Immature natural killer cell (primary cell): ENCODE measurements at regions not wholly inside any gene's neighbourhood (a gene's known extent, or its start where the extent isn't known, plus 50 kb on each side); places are given as distances from the start of the nearest gene placed in this dataset.

ENCODE experiments used
- DNase-seq, 3 donors: peaks; one replicate each; pipeline ENCODE4 v3.0.0; 2022; ENCODE audit warnings: mixed read lengths in 1 of 3
- H3K27ac Mint-ChIP-seq, 6 donors: one replicate each; pipeline ENCODE4 v1.8.0; 2020; ENCODE audit warnings: mixed read lengths in 6 of 6, mild to moderate bottlenecking in 5 of 6, inconsistent platforms in 4 of 6, moderate library complexity in 3 of 6
- H3K27me3 Mint-ChIP-seq, 3 donors: one replicate each; pipeline ENCODE4 v1.8.0; 2020 to 2021; ENCODE audit warnings: low read depth in 3 of 3, mild to moderate bottlenecking in 3 of 3, mixed read lengths in 3 of 3, moderate library complexity in 3 of 3, inconsistent platforms in 1 of 3
- H3K36me3 Mint-ChIP-seq, 3 donors: one replicate each; pipeline ENCODE4 v1.8.0; 2020; ENCODE audit warnings: mixed read lengths in 3 of 3, inconsistent platforms in 2 of 3, mild to moderate bottlenecking in 2 of 3
- H3K4me1 Mint-ChIP-seq, 2 donors: one replicate each; pipeline ENCODE4 v1.8.0; 2020; ENCODE audit warnings: inconsistent platforms in 2 of 2, mild to moderate bottlenecking in 2 of 2, mixed read lengths in 2 of 2, moderate library complexity in 1 of 2
- H3K4me3 Mint-ChIP-seq, 5 donors: one replicate each; pipeline ENCODE4 v1.8.0; 2020; ENCODE audit warnings: mild to moderate bottlenecking in 5 of 5, mixed read lengths in 5 of 5, inconsistent platforms in 3 of 5, moderate library complexity in 3 of 5
- H3K9me3 Mint-ChIP-seq, 6 donors: one replicate each; pipeline ENCODE4 v1.8.0; 2020; ENCODE audit warnings: mild to moderate bottlenecking in 6 of 6, mixed read lengths in 6 of 6, inconsistent platforms in 4 of 6, moderate library complexity in 3 of 6

DNA sequence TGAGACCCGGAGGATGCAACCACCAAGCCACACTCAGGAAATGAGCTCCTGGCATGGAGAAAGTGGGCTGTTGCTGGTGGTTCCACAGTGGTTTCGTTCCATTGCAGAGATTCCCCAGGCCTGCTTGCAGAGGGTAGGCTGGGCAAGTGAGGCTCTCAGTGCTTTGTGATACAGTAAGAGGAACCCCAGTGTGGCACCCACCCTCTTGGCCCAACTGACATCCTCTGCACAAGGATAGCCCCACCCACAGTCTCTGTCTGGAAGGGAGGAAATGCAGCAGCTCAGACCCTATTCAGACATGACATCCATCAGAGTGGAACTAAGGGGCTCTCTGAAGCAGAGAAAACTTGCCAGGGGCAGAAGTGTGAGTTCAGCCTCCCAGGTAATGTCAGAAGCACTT lies 69.6 kb upstream of the FSTL4 start:
- Mint-ChIP-seq H3K4me3 (no peak overlapping the region), H3K9me3 (no peaks in the 10 kb centered on the region), H3K4me1 (no peaks in the 10 kb centered on the region), H3K36me3 (no peaks in the 10 kb centered on the region), H3K27ac (no peak overlapping the region), H3K27me3 (peaks cover 5 to 8% (median 6%) of the 10 kb centered on the region in 3 donors)
- no peak for DNase-seq

- Mint-ChIP-seq H3K27ac (no peak overlapping the region), H3K36me3 (no peaks in the 10 kb centered on the region), H3K4me1 (no peaks in the 10 kb centered on the region), H3K27me3 (peaks cover 2 to 5% (median 5%) of the 10 kb centered on the region in 3 donors), H3K9me3 (no peaks in the 10 kb centered on the region), H3K4me3 (no peak overlapping the region)
- no peak for DNase-seq
Measured at GRCh38 chr5:133680830-133681565, 68.7 kb upstream of the FSTL4 start.

DNA sequence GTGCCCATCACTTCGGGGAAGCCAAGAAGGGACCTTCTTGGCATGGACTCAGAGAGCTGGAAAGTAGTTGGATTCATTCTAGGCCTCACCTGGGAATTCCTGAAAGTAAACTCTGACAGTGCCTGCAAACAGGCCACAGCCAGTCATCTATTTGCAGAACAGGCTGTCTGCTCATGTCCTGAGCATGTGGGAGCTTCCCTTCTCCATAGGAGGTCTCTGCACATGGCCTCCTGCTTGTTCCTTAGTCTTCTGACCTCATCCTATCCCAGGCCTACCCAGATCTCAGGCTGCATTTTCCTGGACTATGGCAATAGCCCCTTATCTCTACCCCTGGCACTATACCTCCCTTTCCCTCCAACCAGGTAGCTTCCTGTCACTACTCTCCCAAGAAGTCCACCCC lies 67.2 kb upstream of the FSTL4 start:
- DNase-seq, result no peak
- H3K27me3 Mint-ChIP-seq, result peaks cover 3 to 5% (median 4%) of the 10 kb centered on the region in 3 donors
- H3K36me3 Mint-ChIP-seq, result no peaks in the 10 kb centered on the region
- H3K4me1 Mint-ChIP-seq, result no peaks in the 10 kb centered on the region
- no peak overlapping the region for H3K4me3 Mint-ChIP-seq
- no peak overlapping the region for H3K27ac Mint-ChIP-seq
- peaks cover 0 to under 1% (median 0%) of the 10 kb centered on the region in 6 donors for H3K9me3 Mint-ChIP-seq

DNA sequence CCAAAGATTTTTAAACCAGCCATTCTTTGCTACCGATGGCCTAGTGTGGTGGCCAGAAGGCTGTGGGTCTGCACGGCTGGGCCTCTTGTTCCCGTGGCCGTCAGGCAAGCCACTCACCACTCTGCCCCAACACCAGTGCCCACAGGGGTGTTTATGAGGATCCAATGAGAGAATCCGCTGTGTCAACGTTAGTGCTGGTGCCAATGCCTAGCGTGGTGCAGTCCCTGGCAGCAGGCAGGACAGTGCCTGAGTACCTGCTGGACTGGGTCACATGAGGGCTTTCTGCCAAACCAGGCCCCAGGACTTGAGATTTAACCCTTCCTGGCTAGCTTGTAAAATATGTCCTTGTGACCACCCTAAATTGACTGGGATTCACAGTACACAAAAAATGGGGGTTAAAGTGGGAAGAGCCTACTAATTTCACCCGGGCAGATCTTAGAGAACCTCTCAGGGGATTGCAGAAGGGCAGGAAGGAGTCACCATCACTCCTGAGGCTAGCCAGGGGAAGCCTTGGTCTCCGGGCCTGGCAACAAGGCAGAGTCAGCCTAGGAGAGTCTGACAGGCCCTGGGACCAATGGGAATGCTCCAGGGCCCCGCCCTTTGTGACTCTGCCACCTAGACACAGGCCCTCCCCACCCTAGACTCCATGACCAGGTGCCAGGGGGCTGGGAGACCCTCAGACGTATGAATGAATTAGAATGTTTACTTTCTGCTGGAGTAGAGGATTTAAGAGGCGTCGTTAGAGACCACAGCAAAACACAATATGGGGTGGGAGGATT lies 63.2 kb upstream of the FSTL4 start:
- H3K4me3 Mint-ChIP-seq, result no peak overlapping the region
- no peaks in the 10 kb centered on the region for H3K36me3 Mint-ChIP-seq
- no peaks in the 10 kb centered on the region for H3K4me1 Mint-ChIP-seq
- H3K9me3 Mint-ChIP-seq, result peaks cover 0 to 2% (median 0%) of the 10 kb centered on the region in 6 donors
- peaks cover under 1 to 4% (median 4%) of the 10 kb centered on the region in 3 donors for H3K27me3 Mint-ChIP-seq
- no peak for DNase-seq
- no peak overlapping the region for H3K27ac Mint-ChIP-seq

- H3K9me3 Mint-ChIP-seq, result peaks cover 0 to 2% (median 0%) of the 10 kb centered on the region in 6 donors
- DNase-seq, result no peak
- H3K4me3 Mint-ChIP-seq, result no peak overlapping the region
- no peak overlapping the region for H3K27ac Mint-ChIP-seq
- H3K4me1 Mint-ChIP-seq, result no peaks in the 10 kb centered on the region
- peaks cover 3% of the 10 kb centered on the region in 3 donors for H3K27me3 Mint-ChIP-seq
- H3K36me3 Mint-ChIP-seq, result no peaks in the 10 kb centered on the region
Measured at GRCh38 chr5:133670336-133670735, 58.0 kb upstream of the FSTL4 start.

GRCh38 chr5:133669472-133669871 lies 57.1 kb upstream of the FSTL4 start:
- no peaks in the 10 kb centered on the region for H3K36me3 Mint-ChIP-seq
- no peak overlapping the region for H3K4me3 Mint-ChIP-seq
- H3K4me1 Mint-ChIP-seq, result no peaks in the 10 kb centered on the region
- no peak overlapping the region for H3K27ac Mint-ChIP-seq
- no peak for DNase-seq
- peaks cover 0 to under 1% (median 0%) of the 10 kb centered on the region in 6 donors for H3K9me3 Mint-ChIP-seq
- H3K27me3 Mint-ChIP-seq, result peaks cover 3 to 7% (median 3%) of the 10 kb centered on the region in 3 donors

DNA sequence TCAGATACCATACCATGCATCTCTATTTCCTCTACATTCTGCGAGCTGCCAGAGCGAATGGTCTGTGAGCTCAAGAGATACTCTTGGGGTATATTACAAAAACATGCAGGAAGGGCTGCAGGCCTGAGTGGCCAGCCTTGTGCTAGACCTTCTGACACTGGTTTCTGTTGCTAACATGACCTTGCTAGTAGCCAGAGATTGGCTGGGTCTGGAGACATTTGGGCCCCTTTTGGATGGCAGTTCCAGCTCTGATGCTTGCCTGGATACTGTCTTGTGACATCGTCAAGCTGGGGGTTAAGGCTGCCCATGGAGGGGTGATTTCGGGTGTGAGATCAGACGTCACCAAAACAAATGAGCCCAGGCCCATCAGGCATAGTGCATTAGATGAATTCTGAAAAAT lies 56.1 kb upstream of the FSTL4 start:
- Mint-ChIP-seq H3K36me3 (no peaks in the 10 kb centered on the region), H3K27ac (no peak overlapping the region), H3K4me1 (no peaks in the 10 kb centered on the region), H3K27me3 (peaks cover 3 to 7% (median 3%) of the 10 kb centered on the region in 3 donors), H3K4me3 (no peak overlapping the region), H3K9me3 (no peaks in the 10 kb centered on the region)
- DNase-seq, result no peak

- Mint-ChIP-seq H3K36me3 (no peaks in the 10 kb centered on the region), H3K4me1 (no peaks in the 10 kb centered on the region), H3K4me3 (no peak overlapping the region), H3K27me3 (peaks cover 2 to 7% (median 3%) of the 10 kb centered on the region in 3 donors), H3K27ac (no peak overlapping the region), H3K9me3 (no peaks in the 10 kb centered on the region)
- no peak for DNase-seq
Measured at GRCh38 chr5:133667217-133667616, 54.9 kb upstream of the FSTL4 start.

- H3K27me3 Mint-ChIP-seq, result peaks cover 3 to 6% (median 3%) of the 10 kb centered on the region in 3 donors
- DNase-seq, result no peak
- no peaks in the 10 kb centered on the region for H3K9me3 Mint-ChIP-seq
- no peak overlapping the region for H3K27ac Mint-ChIP-seq
- no peaks in the 10 kb centered on the region for H3K36me3 Mint-ChIP-seq
- H3K4me1 Mint-ChIP-seq, result no peaks in the 10 kb centered on the region
- H3K4me3 Mint-ChIP-seq, result no peak overlapping the region
Measured at GRCh38 chr5:133665571-133665970, 53.2 kb upstream of the FSTL4 start.

DNA sequence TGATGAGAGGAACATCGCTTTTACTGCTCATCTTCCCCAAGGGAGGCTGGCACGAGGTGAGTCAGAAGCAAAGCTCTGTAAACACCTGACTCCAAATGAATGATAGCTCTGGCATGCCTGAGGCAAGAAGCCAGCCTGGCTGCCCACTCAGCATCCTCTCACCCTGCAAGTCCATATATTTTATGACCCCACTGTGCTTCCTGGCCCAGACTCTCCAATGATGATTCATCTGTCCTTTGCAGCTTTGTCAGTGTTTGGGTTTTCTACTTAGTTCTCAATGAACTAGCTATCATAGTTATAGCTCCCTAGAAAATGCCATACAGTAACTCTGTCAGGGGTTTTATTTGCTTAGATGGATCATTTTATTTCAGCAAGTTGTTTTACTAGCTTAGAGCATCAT lies 52.1 kb upstream of the FSTL4 start:
- Mint-ChIP-seq H3K27ac (no peak overlapping the region), H3K9me3 (no peaks in the 10 kb centered on the region), H3K4me1 (no peaks in the 10 kb centered on the region), H3K4me3 (no peak overlapping the region), H3K36me3 (no peaks in the 10 kb centered on the region), H3K27me3 (peaks cover 3 to 4% (median 3%) of the 10 kb centered on the region in 3 donors)
- DNase-seq, result no peak

GRCh38 chr5:133663397-133664054 lies 51.2 kb upstream of the FSTL4 start:
- Mint-ChIP-seq H3K4me1 (no peaks in the 10 kb centered on the region), H3K27me3 (peaks cover 3 to 4% (median 4%) of the 10 kb centered on the region in 3 donors), H3K4me3 (no peak overlapping the region), H3K27ac (no peak overlapping the region), H3K9me3 (no peaks in the 10 kb centered on the region), H3K36me3 (no peaks in the 10 kb centered on the region)
- DNase-seq, result no peak

- peaks cover 3 to 4% (median 4%) of the 10 kb centered on the region in 3 donors for H3K27me3 Mint-ChIP-seq
- no peaks in the 10 kb centered on the region for H3K36me3 Mint-ChIP-seq
- no peaks in the 10 kb centered on the region for H3K4me1 Mint-ChIP-seq
- DNase-seq, result no peak
- H3K9me3 Mint-ChIP-seq, result no peaks in the 10 kb centered on the region
- no peak overlapping the region for H3K4me3 Mint-ChIP-seq
- no peak overlapping the region for H3K27ac Mint-ChIP-seq
Measured at GRCh38 chr5:133662578-133662977, 50.2 kb upstream of the FSTL4 start.
